Breast epithelium (tissue), 3 donors: ENCODE measurements at regions not wholly inside any gene's neighbourhood (a gene's known extent, or its start where the extent isn't known, plus 50 kb on each side); places are given as distances from the start of the nearest gene placed in this dataset.

ENCODE experiments used
- POLR2AphosphoS5 ChIP-seq, 3 donors: sonication (generic); formaldehyde crosslinking; IDR thresholded peaks; one replicate each; pipeline ENCODE4 v1.6.1; 2017; ENCODE audit warnings: antibody characterized with exemption in 3 of 3
- TF ChIP-seq, protein P1 (sequence below), 3 donors: fragments of 450-650 bp; IDR thresholded peaks; one replicate each; pipeline ENCODE4 v1.5.1; 2016 to 2017; ENCODE audit warnings: antibody characterized with exemption in 3 of 3, mild to moderate bottlenecking in 3 of 3, moderate library complexity in 3 of 3

- TF ChIP-seq, protein P1, sequence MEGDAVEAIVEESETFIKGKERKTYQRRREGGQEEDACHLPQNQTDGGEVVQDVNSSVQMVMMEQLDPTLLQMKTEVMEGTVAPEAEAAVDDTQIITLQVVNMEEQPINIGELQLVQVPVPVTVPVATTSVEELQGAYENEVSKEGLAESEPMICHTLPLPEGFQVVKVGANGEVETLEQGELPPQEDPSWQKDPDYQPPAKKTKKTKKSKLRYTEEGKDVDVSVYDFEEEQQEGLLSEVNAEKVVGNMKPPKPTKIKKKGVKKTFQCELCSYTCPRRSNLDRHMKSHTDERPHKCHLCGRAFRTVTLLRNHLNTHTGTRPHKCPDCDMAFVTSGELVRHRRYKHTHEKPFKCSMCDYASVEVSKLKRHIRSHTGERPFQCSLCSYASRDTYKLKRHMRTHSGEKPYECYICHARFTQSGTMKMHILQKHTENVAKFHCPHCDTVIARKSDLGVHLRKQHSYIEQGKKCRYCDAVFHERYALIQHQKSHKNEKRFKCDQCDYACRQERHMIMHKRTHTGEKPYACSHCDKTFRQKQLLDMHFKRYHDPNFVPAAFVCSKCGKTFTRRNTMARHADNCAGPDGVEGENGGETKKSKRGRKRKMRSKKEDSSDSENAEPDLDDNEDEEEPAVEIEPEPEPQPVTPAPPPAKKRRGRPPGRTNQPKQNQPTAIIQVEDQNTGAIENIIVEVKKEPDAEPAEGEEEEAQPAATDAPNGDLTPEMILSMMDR (IDR thresholded peaks at IDR 0.05): no peak
- TF ChIP-seq POLR2AphosphoS5 (IDR thresholded peaks at IDR 0.05): no peak
Measured at GRCh38 chr9:101915482-101915881, 177.0 kb upstream of the GRIN3A start.
